Neuronal stem cell (in vitro differentiated cells): ENCODE measurements at regions not wholly inside any gene's neighbourhood (a gene's known extent, or its start where the extent isn't known, plus 50 kb on each side); places are given as distances from the start of the nearest gene placed in this dataset.
A peak's percentile ranks its signal among the peaks of the same experiment; 100 is the strongest.

Source experiments
- DNase-seq: peaks from one replicate; pipeline ENCODE4 v3.0.0-alpha.2; 2013; ENCODE audit warnings: low spot score
- H2AFZ ChIP-seq: one replicate; pipeline ENCODE4 v1.6.1; 2013; ENCODE audit warnings: mild to moderate bottlenecking, low read length, inconsistent platforms
- H2AK5ac ChIP-seq: 2 replicates; pipeline ENCODE4 v1.6.1; 2013; ENCODE audit warnings: low read depth, mild to moderate bottlenecking, inconsistent platforms, low read length, moderate library complexity, mixed read lengths
- H2BK120ac ChIP-seq: 2 replicates; pipeline ENCODE4 v1.6.1; 2013; ENCODE audit warnings: low read depth, mild to moderate bottlenecking, inconsistent platforms, low read length, moderate library complexity, mixed read lengths
- H2BK12ac ChIP-seq: one replicate; pipeline ENCODE4 v1.6.1; 2013; ENCODE audit warnings: low read length, inconsistent platforms
- H2BK15ac ChIP-seq: 2 replicates; pipeline ENCODE4 v1.6.1; 2013; ENCODE audit warnings: mild to moderate bottlenecking, low read length, inconsistent platforms, mixed read lengths
- H2BK5ac ChIP-seq: one replicate; pipeline ENCODE4 v1.6.1; 2013; ENCODE audit warnings: inconsistent platforms, mild to moderate bottlenecking, low read length, moderate library complexity
- H3K14ac ChIP-seq: one replicate; pipeline ENCODE4 v1.6.1; 2013; ENCODE audit warnings: low read length, inconsistent platforms
- H3K18ac ChIP-seq: 2 replicates; pipeline ENCODE4 v1.6.1; 2013; ENCODE audit warnings: low read length, inconsistent platforms
- H3K23ac ChIP-seq: 2 replicates; pipeline ENCODE4 v1.6.1; 2013; ENCODE audit warnings: low read depth, mild to moderate bottlenecking, mixed read lengths, low read length, inconsistent platforms; ENCODE audit not compliant: poor library complexity
- H3K27ac ChIP-seq: replicated peaks from 3 replicates; pipeline ENCODE4 v1.5.1; 2013; ENCODE audit warnings: low read length, inconsistent platforms
- H3K27me3 ChIP-seq, 3 experiments: 2 replicates each; pipeline ENCODE4 v1.6.1; 2013; ENCODE audit warnings: low read length in 3 of 3, mild to moderate bottlenecking in 2 of 3, inconsistent platforms in 1 of 3, low read depth in 1 of 3, mixed read lengths in 1 of 3, moderate library complexity in 1 of 3; ENCODE audit not compliant: control insufficient read depth in 3 of 3, insufficient read depth in 3 of 3
- H3K36me3 ChIP-seq, 2 donors: replicated peaks in 1 of 2; 2 replicates each; pipeline ENCODE4 v1.6.1; 2013; ENCODE audit warnings: low read length in 2 of 2; ENCODE audit not compliant: control insufficient read depth in 2 of 2, insufficient read depth in 2 of 2
- H3K4ac ChIP-seq: 2 replicates; pipeline ENCODE4 v1.6.1; 2013; ENCODE audit warnings: inconsistent platforms, mild to moderate bottlenecking, low read length, moderate library complexity
- H3K4me1 ChIP-seq, 2 donors: 1 replicate in 1 of 2; 2 replicates in 1 of 2; pipeline ENCODE4 v1.6.1; 2013; ENCODE audit warnings: low read length in 2 of 2, low read depth in 1 of 2; ENCODE audit not compliant: control insufficient read depth in 2 of 2, insufficient read depth in 1 of 2
- H3K4me2 ChIP-seq: one replicate; pipeline ENCODE4 v1.6.1; 2013; ENCODE audit warnings: mild to moderate bottlenecking, low read length, inconsistent platforms; ENCODE audit not compliant: insufficient read depth, poor library complexity, severe bottlenecking
- H3K4me3 ChIP-seq, 2 donors: 2 replicates each; pipeline ENCODE4 v1.5.1; 2013; ENCODE audit warnings: low read length in 2 of 2, mild to moderate bottlenecking in 2 of 2, inconsistent platforms in 1 of 2, moderate library complexity in 1 of 2
- H3K79me1 ChIP-seq: one replicate; pipeline ENCODE4 v1.6.1; 2013; ENCODE audit warnings: low read depth, mild to moderate bottlenecking, inconsistent platforms, low read length, moderate library complexity
- H3K9ac ChIP-seq: one replicate; pipeline ENCODE4 v1.6.1; 2013; ENCODE audit warnings: mild to moderate bottlenecking, low read depth, low read length, inconsistent platforms; ENCODE audit not compliant: poor library complexity
- H3K9me3 ChIP-seq, 2 donors: replicated peaks in 1 of 2; 2 replicates each; pipeline versions ENCODE3 to v1.6.1; 2013; ENCODE audit warnings: low read length in 2 of 2, mild to moderate bottlenecking in 2 of 2, inconsistent platforms in 1 of 2, low read depth in 1 of 2, mixed read lengths in 1 of 2, moderate library complexity in 1 of 2; ENCODE audit not compliant: control insufficient read depth in 2 of 2, insufficient read depth in 1 of 2
- H4K8ac ChIP-seq: one replicate; pipeline ENCODE4 v1.6.1; 2013; ENCODE audit warnings: low read depth, mild to moderate bottlenecking, inconsistent platforms, low read length, moderate library complexity
- H4K91ac ChIP-seq: one replicate; pipeline ENCODE4 v1.6.1; 2013; ENCODE audit warnings: low read length, low read depth, mild to moderate bottlenecking, inconsistent platforms; ENCODE audit not compliant: poor library complexity
- WGBS, 2 donors: extraction: QIAGEN DNeasy Blood & Tissue Kit; methylation state at CpG; one replicate each; pipeline ENCODE4 v1.1.7; 2013; ENCODE audit warnings: missing lambda C conversion rate in 2 of 2, mixed read lengths in 1 of 2; ENCODE audit not compliant: insufficient read length in 2 of 2, insufficient replicate concordance in 1 of 2; ENCODE audit errors: extremely low coverage in 2 of 2; 5-methylcytosine and 5-hydroxymethylcytosine counted together

- WGBS, 2 donors = no CpG with 5 or more reads among the region's 6 CpGs
- no peak overlapping the region for H3K27ac ChIP-seq
- H2BK12ac ChIP-seq = no peak overlapping the region
- no peak overlapping the region for H3K18ac ChIP-seq
- no peak overlapping the region for H2AK5ac ChIP-seq
- no peak overlapping the region for H2AFZ ChIP-seq
- H2BK120ac ChIP-seq = no peak overlapping the region
- H3K36me3 ChIP-seq = no peaks in the 10 kb centered on the region
- H3K79me1 ChIP-seq = no peaks in the 10 kb centered on the region
- H3K9me3 ChIP-seq = no peaks in the 10 kb centered on the region
- DNase-seq = no peak
- no peak overlapping the region for H3K4me3 ChIP-seq
- H3K23ac ChIP-seq = no peak overlapping the region
- H3K9ac ChIP-seq = no peak overlapping the region
- H2BK15ac ChIP-seq = no peak overlapping the region
- H3K4me2 ChIP-seq = no peak overlapping the region
- no peak overlapping the region for H4K8ac ChIP-seq
- no peak overlapping the region for H2BK5ac ChIP-seq
- no peak overlapping the region for H3K14ac ChIP-seq
- H3K27me3 ChIP-seq = no peaks in the 10 kb centered on the region
- H4K91ac ChIP-seq = no peak overlapping the region
- H3K4me1 ChIP-seq = peaks cover 0 to 4% of the 10 kb centered on the region in 2 donors
- no peak overlapping the region for H3K4ac ChIP-seq
These were observed 91.8 kb upstream of the ADRA1B start for GRCh38 chr5:159824188-159825161.

DNA sequence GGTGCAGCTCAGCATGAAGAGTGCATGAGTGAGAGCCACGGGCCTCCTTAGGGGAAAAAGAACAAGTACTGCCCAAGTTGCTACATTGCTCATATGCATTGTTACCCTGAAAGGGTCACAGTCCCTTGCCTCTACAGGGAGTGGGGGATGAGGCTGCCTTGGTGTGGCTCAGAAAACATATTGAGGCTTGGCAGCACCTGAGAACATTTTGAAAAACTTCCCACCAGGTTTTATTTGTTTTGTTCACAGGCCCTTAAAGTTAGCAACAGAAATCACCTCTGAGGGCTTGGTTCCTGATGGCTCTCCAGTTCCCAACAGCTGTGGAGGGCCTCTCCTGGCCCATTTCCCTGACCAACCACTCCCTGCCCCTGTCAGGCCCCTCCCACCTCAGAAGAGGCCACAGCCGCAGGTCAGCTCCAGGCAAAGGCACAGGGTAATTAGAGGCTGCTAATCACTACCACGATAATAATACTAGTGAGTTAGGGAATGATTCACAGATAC lies 90.7 kb upstream of the ADRA1B start:
- Histone ChIP-seq H4K8ac (no peak overlapping the region), H3K9ac (no peak overlapping the region), H2BK12ac (no peak overlapping the region), H3K4me1 (peaks cover 0 to 4% of the 10 kb centered on the region in 2 donors), H3K4me2 (no peak overlapping the region), H2BK120ac (no peak overlapping the region), H3K4me3 (no peak overlapping the region), H3K27ac (no peak overlapping the region), H3K18ac (no peak overlapping the region), H3K14ac (no peak overlapping the region), H2BK15ac (no peak overlapping the region), H3K36me3 (no peaks in the 10 kb centered on the region), H2BK5ac (no peak overlapping the region), H3K9me3 (no peaks in the 10 kb centered on the region), H3K79me1 (no peaks in the 10 kb centered on the region), H2AK5ac (no peak overlapping the region), H3K4ac (no peak overlapping the region), H2AFZ (no peak overlapping the region), H4K91ac (no peak overlapping the region), H3K23ac (no peak overlapping the region), H3K27me3 (no peaks in the 10 kb centered on the region)
- DNase-seq = no peak
- no CpG with 5 or more reads among the region's 3 CpGs for WGBS, 2 donors

- Histone ChIP-seq H3K18ac (peak overlapping the region; percentile 11), H2BK15ac (no peak overlapping the region), H3K9me3 (no peaks in the 10 kb centered on the region), H3K9ac (no peak overlapping the region), H3K36me3 (no peaks in the 10 kb centered on the region), H3K27ac (no peak overlapping the region), H3K27me3 (no peaks in the 10 kb centered on the region), H2BK5ac (no peak overlapping the region), H3K23ac (no peak overlapping the region), H2BK12ac (no peak overlapping the region), H3K14ac (no peak overlapping the region), H2AFZ (no peak overlapping the region), H2BK120ac (no peak overlapping the region), H4K8ac (no peak overlapping the region), H3K4me3 (no peak overlapping the region), H3K4me2 (no peak overlapping the region), H3K79me1 (no peaks in the 10 kb centered on the region), H3K4me1 (peaks cover 0 to 4% of the 10 kb centered on the region in 2 donors), H4K91ac (no peak overlapping the region), H2AK5ac (no peak overlapping the region), H3K4ac (no peak overlapping the region)
- WGBS, 2 donors = no CpG with 5 or more reads among the region's 4 CpGs
- DNase-seq = no peak
These were observed 89.7 kb upstream of the ADRA1B start for GRCh38 chr5:159826351-159827214.

- Histone ChIP-seq H3K9me3 (no peaks in the 10 kb centered on the region), H2AK5ac (no peak overlapping the region), H3K79me1 (no peaks in the 10 kb centered on the region), H3K9ac (no peak overlapping the region), H2AFZ (no peak overlapping the region), H3K14ac (no peak overlapping the region), H2BK12ac (no peak overlapping the region), H3K27me3 (no peaks in the 10 kb centered on the region), H3K4me3 (no peak overlapping the region), H3K27ac (no peak overlapping the region), H2BK5ac (no peak overlapping the region), H2BK15ac (no peak overlapping the region), H3K36me3 (no peaks in the 10 kb centered on the region), H4K91ac (no peak overlapping the region), H3K23ac (no peak overlapping the region), H3K4ac (no peak overlapping the region), H2BK120ac (no peak overlapping the region), H3K18ac (no peak overlapping the region), H4K8ac (no peak overlapping the region), H3K4me1 (peaks cover 0 to 4% of the 10 kb centered on the region in 2 donors), H3K4me2 (no peak overlapping the region)
- no CpG with 5 or more reads among the region's 4 CpGs for WGBS, 2 donors
- no peak for DNase-seq
These were observed 88.4 kb upstream of the ADRA1B start for GRCh38 chr5:159827861-159828260.
